ENCODE measurements at regions not wholly inside any gene's neighbourhood (a gene's known extent, or its start where the extent isn't known, plus 50 kb on each side); places are given as distances from the start of the nearest gene placed in this dataset.

DNA sequence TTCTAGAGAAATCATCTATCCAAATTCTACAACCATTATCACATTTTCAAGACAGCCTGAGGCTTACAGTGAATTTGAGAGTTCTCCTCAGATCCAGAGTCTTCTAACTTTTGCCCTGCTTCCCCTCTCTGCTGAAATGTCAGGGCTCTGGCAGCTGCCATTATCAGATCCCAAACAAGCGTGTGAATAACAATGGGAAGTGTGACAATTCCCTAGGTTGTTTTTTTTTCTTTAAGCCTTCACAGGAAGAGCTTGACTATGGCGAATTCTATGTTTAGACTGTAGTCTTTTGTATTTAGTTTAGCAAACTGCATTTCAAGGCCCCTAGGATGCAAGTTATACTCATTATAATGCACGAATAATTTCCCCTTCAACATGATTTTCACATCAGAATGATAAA, 61.3 kb upstream of the KDR start:
- Histone ChIP-seq H3K27me3 (ENCODE audit: insufficient read depth, low read depth) (no peaks in the 10 kb centered on the region), H3K4me2 (no peak overlapping the region), H3F3A (ENCODE audit: insufficient read depth, low read depth) (peaks cover 17% of the 10 kb centered on the region; the same call in 1 of the 2 replicates), H3K9me2 (ENCODE audit: insufficient read depth) (no peaks in the 10 kb centered on the region), H3K9me3 (ENCODE audit: insufficient read depth, low read depth) (0 out of 2 replicates have a peak, but pooled peaks cover 2% of the 10 kb centered on the region), H4K20me1 (ENCODE audit: insufficient read depth) (no peaks in the 10 kb centered on the region), H3K79me2 (ENCODE audit: low read depth) (no peaks in the 10 kb centered on the region), H3K27ac (no peak overlapping the region), H2AFZ (no peak overlapping the region), H3K4me1 (replicated peaks; ENCODE audit: insufficient read depth) (peaks cover 18% of the 10 kb centered on the region), H3K4me3 (no peak overlapping the region), H3K36me3 (ENCODE audit: low read depth) (no peaks in the 10 kb centered on the region)
- TF ChIP-seq, protein P1, sequence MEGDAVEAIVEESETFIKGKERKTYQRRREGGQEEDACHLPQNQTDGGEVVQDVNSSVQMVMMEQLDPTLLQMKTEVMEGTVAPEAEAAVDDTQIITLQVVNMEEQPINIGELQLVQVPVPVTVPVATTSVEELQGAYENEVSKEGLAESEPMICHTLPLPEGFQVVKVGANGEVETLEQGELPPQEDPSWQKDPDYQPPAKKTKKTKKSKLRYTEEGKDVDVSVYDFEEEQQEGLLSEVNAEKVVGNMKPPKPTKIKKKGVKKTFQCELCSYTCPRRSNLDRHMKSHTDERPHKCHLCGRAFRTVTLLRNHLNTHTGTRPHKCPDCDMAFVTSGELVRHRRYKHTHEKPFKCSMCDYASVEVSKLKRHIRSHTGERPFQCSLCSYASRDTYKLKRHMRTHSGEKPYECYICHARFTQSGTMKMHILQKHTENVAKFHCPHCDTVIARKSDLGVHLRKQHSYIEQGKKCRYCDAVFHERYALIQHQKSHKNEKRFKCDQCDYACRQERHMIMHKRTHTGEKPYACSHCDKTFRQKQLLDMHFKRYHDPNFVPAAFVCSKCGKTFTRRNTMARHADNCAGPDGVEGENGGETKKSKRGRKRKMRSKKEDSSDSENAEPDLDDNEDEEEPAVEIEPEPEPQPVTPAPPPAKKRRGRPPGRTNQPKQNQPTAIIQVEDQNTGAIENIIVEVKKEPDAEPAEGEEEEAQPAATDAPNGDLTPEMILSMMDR (conservative IDR thresholded peaks at IDR 0.05), result no peak
- no peak for TF ChIP-seq EZH2 (IDR thresholded peaks at IDR 0.05; ENCODE audit: low read depth)
- POLR2A ChIA-PET (ENCODE audit: unreplicated experiment), result no interaction called here
- no peak for DNase-seq
- CTCF ChIA-PET, result no interaction called here
- no TSS peak for BruUV-seq (replicated peaks)
- intact Hi-C loops (cut with micrococcal nuclease; ENCODE audit: unreplicated experiment), result loop anchor here (10.0 kb wide), 1 partner anchor 548 kb away; no protein-coding TSS in a partner anchor

DNA sequence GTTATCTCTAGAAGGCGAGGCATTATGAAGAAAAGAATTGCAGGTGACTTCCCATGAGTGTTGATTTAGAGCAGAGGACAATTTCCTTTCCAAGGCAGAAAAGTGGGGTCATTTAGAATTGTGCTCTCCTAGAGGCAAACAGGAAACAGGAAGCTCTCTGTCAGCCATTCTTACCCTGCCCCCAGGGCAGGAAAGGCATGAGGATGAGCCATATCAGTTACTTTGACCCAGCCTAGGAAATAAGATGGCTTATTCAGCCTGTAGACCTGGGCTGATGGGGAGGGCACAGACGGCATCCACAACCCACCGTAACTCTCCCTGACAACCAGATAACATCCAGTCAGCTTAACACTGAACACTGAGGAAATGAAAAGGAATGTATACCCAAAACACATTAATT, 88.8 kb upstream of the KDR start:
- Histone ChIP-seq H3K27ac (no peak overlapping the region), H3K9me3 (ENCODE audit: insufficient read depth, low read depth) (no peaks in the 10 kb centered on the region), H3K4me2 (no peak overlapping the region), H3K79me2 (ENCODE audit: low read depth) (no peaks in the 10 kb centered on the region), H3K9me2 (ENCODE audit: insufficient read depth) (no peaks in the 10 kb centered on the region), H3K4me3 (no peak overlapping the region), H3K36me3 (ENCODE audit: low read depth) (no peaks in the 10 kb centered on the region), H3F3A (ENCODE audit: insufficient read depth, low read depth) (no peaks in the 10 kb centered on the region), H4K20me1 (ENCODE audit: insufficient read depth) (no peaks in the 10 kb centered on the region), H3K4me1 (replicated peaks; ENCODE audit: insufficient read depth) (no peaks in the 10 kb centered on the region), H3K27me3 (ENCODE audit: insufficient read depth, low read depth) (no peaks in the 10 kb centered on the region), H2AFZ (no peak overlapping the region)
- ChIA-PET POLR2A (ENCODE audit: unreplicated experiment) (no interaction called here), CTCF (no interaction called here)
- intact Hi-C loops (cut with micrococcal nuclease; ENCODE audit: unreplicated experiment), result no loop called here
- no TSS peak for BruUV-seq (replicated peaks)
- no peak for DNase-seq
- TF ChIP-seq, protein P1 (conservative IDR thresholded peaks at IDR 0.05), result no peak
- no peak for TF ChIP-seq EZH2 (IDR thresholded peaks at IDR 0.05; ENCODE audit: low read depth)

DNA sequence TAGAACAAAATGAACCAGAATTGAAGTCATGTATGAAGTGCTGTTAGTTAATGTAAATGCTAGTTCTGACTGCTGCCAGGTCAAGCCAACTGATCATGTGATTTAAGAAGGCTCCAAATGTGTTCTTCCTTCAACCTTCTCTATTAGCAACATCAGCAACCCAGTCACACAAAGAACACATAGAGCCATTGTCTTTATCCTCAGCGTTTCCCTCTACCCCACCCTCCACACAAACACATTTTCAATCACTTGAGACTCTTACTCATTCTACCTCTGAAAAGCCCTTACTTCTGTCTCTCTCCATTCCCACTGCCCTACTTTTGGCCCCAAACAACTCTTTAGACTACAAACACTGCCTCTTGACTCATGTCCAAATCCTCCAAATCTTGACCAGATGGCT, 89.7 kb upstream of the KDR start:
- H3K79me2 ChIP-seq (ENCODE audit: low read depth), result no peaks in the 10 kb centered on the region
- H3K27me3 ChIP-seq (ENCODE audit: insufficient read depth, low read depth), result no peaks in the 10 kb centered on the region
- H3K27ac ChIP-seq, result no peak overlapping the region
- CTCF ChIA-PET, result no interaction called here
- H3K9me2 ChIP-seq (ENCODE audit: insufficient read depth), result no peaks in the 10 kb centered on the region
- no peak for DNase-seq
- H3K4me3 ChIP-seq, result no peak overlapping the region
- intact Hi-C loops (cut with micrococcal nuclease; ENCODE audit: unreplicated experiment), result no loop called here
- no peak overlapping the region for H3K4me2 ChIP-seq
- no peaks in the 10 kb centered on the region for H3K4me1 ChIP-seq (replicated peaks; ENCODE audit: insufficient read depth)
- no peaks in the 10 kb centered on the region for H3F3A ChIP-seq (ENCODE audit: insufficient read depth, low read depth)
- POLR2A ChIA-PET (ENCODE audit: unreplicated experiment), result no interaction called here
- TF ChIP-seq EZH2 (IDR thresholded peaks at IDR 0.05; ENCODE audit: low read depth), result no peak
- TF ChIP-seq, protein P1 (conservative IDR thresholded peaks at IDR 0.05), result no peak
- no peaks in the 10 kb centered on the region for H4K20me1 ChIP-seq (ENCODE audit: insufficient read depth)
- no peaks in the 10 kb centered on the region for H3K9me3 ChIP-seq (ENCODE audit: insufficient read depth, low read depth)
- no peaks in the 10 kb centered on the region for H3K36me3 ChIP-seq (ENCODE audit: low read depth)
- no TSS peak for BruUV-seq (replicated peaks)
- no peak overlapping the region for H2AFZ ChIP-seq
